H1 (cell line): ENCODE measurements at regions not wholly inside any gene's neighbourhood (a gene's known extent, or its start where the extent isn't known, plus 50 kb on each side); places are given as distances from the start of the nearest gene placed in this dataset.

ENCODE experiments used
- CTCF ChIA-PET: fragments of 300-600 bp; sonication (Branson Sonifier 250); formaldehyde crosslinking; loops from one replicate; lab custom pipeline; 2021; ENCODE audit not compliant: partially characterized antibody; lab: Charles Lee
- POLR2A ChIA-PET: fragments of 300-600 bp; sonication (Branson Sonifier 250); formaldehyde crosslinking; loops from one replicate; lab custom pipeline; 2021; ENCODE audit warnings: inconsistent platforms; ENCODE audit not compliant: partially characterized antibody; lab: Charles Lee
- DNase-seq, 2 experiments: peaks; one replicate each; pipeline versions ENCODE4 v3.0.0 to v3.0.0-alpha.2; 2010 to 2022; ENCODE audit warnings: low spot score in 2 of 2, low read depth in 1 of 2, mixed read lengths in 1 of 2
- FAIRE-seq: peaks from 2 replicates; lab custom pipeline; 2011; peaks lifted over from hg19 to GRCh38; lab: Jason Lieb, UNC
- H2AFZ ChIP-seq: 2 replicates; pipeline ENCODE4 v1.8.1; 2012; ENCODE audit warnings: low read length, inconsistent platforms
- H2AK5ac ChIP-seq: 2 replicates; pipeline ENCODE4 v1.6.1; 2013; ENCODE audit warnings: low read depth, low read length
- H2BK120ac ChIP-seq: replicated peaks from 2 replicates; pipeline ENCODE3; 2013; ENCODE audit warnings: low read depth, low read length, inconsistent platforms
- H2BK12ac ChIP-seq: 2 replicates; pipeline ENCODE4 v1.6.1; 2013; ENCODE audit warnings: low read depth, low read length
- H2BK15ac ChIP-seq: 2 replicates; pipeline ENCODE4 v1.6.1; 2013; ENCODE audit warnings: low read length
- H2BK20ac ChIP-seq: 2 replicates; pipeline ENCODE4 v1.6.1; 2013; ENCODE audit warnings: low read length
- H2BK5ac ChIP-seq: 2 replicates; pipeline ENCODE4 v1.6.1; 2013; ENCODE audit warnings: low read depth, low read length
- H3K14ac ChIP-seq: 2 replicates; pipeline ENCODE4 v1.6.1; 2013; ENCODE audit warnings: inconsistent platforms; ENCODE audit not compliant: insufficient read length
- H3K18ac ChIP-seq: 2 replicates; pipeline ENCODE4 v1.6.1; 2013; ENCODE audit warnings: low read length; ENCODE audit errors: extremely low read depth
- H3K23ac ChIP-seq: 2 replicates; pipeline ENCODE4 v1.6.1; 2013; ENCODE audit warnings: inconsistent platforms; ENCODE audit not compliant: insufficient read length
- H3K23me2 ChIP-seq: 2 replicates; pipeline ENCODE4 v1.6.1; 2013; ENCODE audit warnings: low read depth, low read length
- H3K27ac ChIP-seq: 2 replicates; pipeline ENCODE4 v1.6.1; 2011; ENCODE audit warnings: low read depth, low read length, inconsistent platforms
- H3K27me3 ChIP-seq, 4 experiments: replicated peaks in 1 of 4; 1 replicate in 1 of 4; 2 replicates in 3 of 4; pipeline versions ENCODE4 v1.6.1 to v1.8.1; 2011 to 2013; ENCODE audit warnings: low read length in 3 of 4, mild to moderate bottlenecking in 3 of 4, inconsistent platforms in 2 of 4, mixed read lengths in 2 of 4, moderate library complexity in 1 of 4; ENCODE audit not compliant: control insufficient read depth in 3 of 4, insufficient read depth in 3 of 4; ENCODE audit errors: extremely low read depth in 1 of 4
- H3K36me3 ChIP-seq, 4 experiments: 2 replicates each; pipeline versions ENCODE4 v1.6.1 to v1.8.1; 2011 to 2013; ENCODE audit warnings: mild to moderate bottlenecking in 4 of 4, low read length in 3 of 4, moderate library complexity in 2 of 4, control low read depth in 1 of 4, inconsistent platforms in 1 of 4; ENCODE audit not compliant: insufficient read depth in 4 of 4, control insufficient read depth in 2 of 4
- H3K4ac ChIP-seq: replicated peaks from 2 replicates; pipeline ENCODE3; 2013; ENCODE audit warnings: low read length, low read depth, mixed read lengths, inconsistent platforms; ENCODE audit not compliant: insufficient read length
- H3K4me1 ChIP-seq, 4 experiments: replicated peaks in 1 of 4; 1 replicate in 1 of 4; 2 replicates in 3 of 4; pipeline versions ENCODE4 v1.6.1 to v1.8.1; 2011 to 2013; ENCODE audit warnings: low read length in 3 of 4, inconsistent platforms in 2 of 4, mixed read lengths in 1 of 4; ENCODE audit not compliant: insufficient read depth in 4 of 4, control insufficient read depth in 3 of 4
- H3K4me2 ChIP-seq, 2 experiments: 2 replicates each; pipeline versions ENCODE4 v1.6.1 to v1.8.1; 2011 to 2013; ENCODE audit warnings: low read depth in 2 of 2, low read length in 2 of 2, control low read depth in 1 of 2, inconsistent platforms in 1 of 2, mild to moderate bottlenecking in 1 of 2; ENCODE audit not compliant: insufficient read depth in 1 of 2
- H3K4me3 ChIP-seq, 4 experiments: fragments of 200-600, 300-600 bp in 1 of 4; sonication (generic), shearing (Covaris generic), sonication (Bioruptor Twin) in 1 of 4; 2 replicates each; pipeline versions ENCODE4 v1.5.1 to v1.8.1; 2011 to 2016; ENCODE audit warnings: low read length in 4 of 4, low read depth in 3 of 4, control low read depth in 2 of 4, inconsistent platforms in 2 of 4, mild to moderate bottlenecking in 2 of 4, mixed read lengths in 1 of 4, moderate library complexity in 1 of 4; ENCODE audit not compliant: insufficient read depth in 2 of 4; ENCODE audit errors: extremely low read depth in 1 of 4
- H3K56ac ChIP-seq: replicated peaks from 2 replicates; pipeline ENCODE3; 2013; ENCODE audit warnings: low read depth, mild to moderate bottlenecking, mixed read lengths, low read length, inconsistent platforms; ENCODE audit not compliant: insufficient read length
- H3K79me1 ChIP-seq: 2 replicates; pipeline ENCODE4 v1.6.1; 2013; ENCODE audit warnings: low read depth, low read length, control low read depth
- H3K79me2 ChIP-seq, 2 experiments: 2 replicates each; pipeline versions ENCODE4 v1.6.1 to v1.8.1; 2012 to 2013; ENCODE audit warnings: low read length in 2 of 2, mild to moderate bottlenecking in 2 of 2, inconsistent platforms in 1 of 2; ENCODE audit not compliant: insufficient read depth in 2 of 2, control insufficient read depth in 1 of 2
- H3K9ac ChIP-seq, 4 experiments: replicated peaks in 1 of 4; 1 replicate in 1 of 4; 2 replicates in 3 of 4; pipeline versions ENCODE4 v1.6.1 to v1.8.1; 2011 to 2013; ENCODE audit warnings: low read depth in 3 of 4, low read length in 3 of 4, control low read depth in 2 of 4, mild to moderate bottlenecking in 2 of 4, moderate library complexity in 2 of 4, inconsistent platforms in 1 of 4; ENCODE audit errors: extremely low read depth in 1 of 4
- H3K9me3 ChIP-seq, 2 experiments: 2 replicates each; pipeline versions ENCODE4 v1.6.1 to v1.8.1; 2012 to 2013; ENCODE audit warnings: mild to moderate bottlenecking in 2 of 2, moderate library complexity in 2 of 2, control low read depth in 1 of 2, inconsistent platforms in 1 of 2, low read depth in 1 of 2, low read length in 1 of 2, mixed read lengths in 1 of 2; ENCODE audit not compliant: insufficient read depth in 2 of 2
- H4K20me1 ChIP-seq, 2 experiments: replicated peaks in 1 of 2; 2 replicates each; pipeline versions ENCODE3 to v1.8.1; 2011 to 2013; ENCODE audit warnings: inconsistent platforms in 2 of 2, low read length in 2 of 2, mild to moderate bottlenecking in 1 of 2; ENCODE audit not compliant: insufficient read depth in 2 of 2, control insufficient read depth in 1 of 2
- H4K5ac ChIP-seq: 2 replicates; pipeline ENCODE4 v1.6.1; 2013; ENCODE audit warnings: low read length, low read depth, mixed read lengths, inconsistent platforms; ENCODE audit not compliant: insufficient read length
- H4K8ac ChIP-seq: 2 replicates; pipeline ENCODE4 v1.8.0; 2013; ENCODE audit warnings: mild to moderate bottlenecking, moderate library complexity, low read length, inconsistent platforms; ENCODE audit not compliant: insufficient read depth; ENCODE audit errors: extremely low read depth
- H4K91ac ChIP-seq: replicated peaks from 2 replicates; pipeline ENCODE3; 2013; ENCODE audit warnings: low read length, mixed read lengths, inconsistent platforms; ENCODE audit not compliant: insufficient read length
- BACH1 ChIP-seq: IDR thresholded peaks from 2 replicates; pipeline ENCODE4 v1.6.1; 2012; ENCODE audit warnings: low read length, improper control_type of control experiment
- BRCA1 ChIP-seq: IDR thresholded peaks from 2 replicates; pipeline ENCODE4 v1.6.1; 2012; ENCODE audit warnings: low read depth, low read length, improper control_type of control experiment
- CBX5 ChIP-seq: fragments of 300-800, 300-1000 bp; sonication (generic); IDR thresholded peaks from 2 replicates; pipeline ENCODE4 v1.7.1; 2016; ENCODE audit warnings: antibody characterized with exemption, low read length, low read depth
- EP300 ChIP-seq, 2 experiments: IDR thresholded peaks; 1 replicate in 1 of 2; 2 replicates in 1 of 2; pipeline ENCODE4 v1.6.1; 2011 to 2012; ENCODE audit warnings: low read depth in 2 of 2, low read length in 2 of 2, mild to moderate bottlenecking in 2 of 2, borderline replicate concordance in 1 of 2, inconsistent platforms in 1 of 2, moderate library complexity in 1 of 2
- EZH2 ChIP-seq: fragments of 200-600 bp; sonication (generic); IDR thresholded peaks from 2 replicates; pipeline ENCODE4 v1.7.1; 2012; ENCODE audit warnings: low read depth, mild to moderate bottlenecking, moderate library complexity, low read length, inconsistent platforms; ENCODE audit not compliant: severe bottlenecking
- POLR2A ChIP-seq, 2 experiments: IDR thresholded peaks; 1 replicate in 1 of 2; 2 replicates in 1 of 2; pipeline ENCODE4 v1.6.1; 2011; ENCODE audit warnings: low read depth in 2 of 2, low read length in 2 of 2, mild to moderate bottlenecking in 2 of 2; ENCODE audit errors: control extremely low read depth in 1 of 2
- SRF ChIP-seq: IDR thresholded peaks from 2 replicates; pipeline ENCODE4 v1.6.1; 2011; ENCODE audit warnings: mild to moderate bottlenecking, low read depth, low read length, moderate library complexity
- WGBS, 2 experiments: shearing (Covaris generic) in 1 of 2; methylation state at CpG; one replicate each; pipeline versions ENCODE4 v1.1.6 to v1.1.7; 2013 to 2015; ENCODE audit warnings: low lambda C conversion rate in 2 of 2, mixed read lengths in 2 of 2, inconsistent platforms in 1 of 2, low coverage in 1 of 2, missing lambda C conversion rate in 1 of 2; ENCODE audit not compliant: insufficient replicate concordance in 2 of 2, insufficient coverage in 1 of 2, insufficient read length in 1 of 2; ENCODE audit errors: extremely low coverage in 1 of 2, missing lambda C conversion rate in 1 of 2; 5-methylcytosine and 5-hydroxymethylcytosine counted together
- TF ChIP-seq, protein P1 (sequence below): IDR thresholded peaks from 2 replicates; pipeline ENCODE4 v1.6.1; 2011; ENCODE audit warnings: low read depth, mild to moderate bottlenecking, low read length; ENCODE audit not compliant: insufficient read depth

DNA sequence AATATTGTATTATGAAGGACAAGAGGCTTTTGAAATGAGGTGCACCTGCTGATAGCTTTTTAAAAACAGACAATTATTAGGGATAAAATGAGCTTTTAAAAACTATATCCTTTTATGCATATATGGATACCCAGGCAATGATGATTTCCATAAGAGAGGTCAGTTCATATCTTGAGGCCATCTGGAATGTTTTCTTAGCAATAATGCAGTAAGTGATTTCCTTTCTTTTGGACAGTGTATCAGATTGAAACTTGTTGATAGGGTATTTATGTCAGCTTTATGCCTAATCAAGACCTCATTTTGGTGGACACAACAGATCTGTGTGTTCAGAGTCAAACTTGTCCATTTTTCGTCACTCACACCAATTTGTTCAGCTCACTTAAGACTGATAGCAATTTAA, 413.5 kb upstream of the WWC1 start:
- Histone ChIP-seq H2BK20ac (no peak overlapping the region), H2BK15ac (no peak overlapping the region), H3K4me2 (no peak overlapping the region), H3K36me3 (no peaks in the 10 kb centered on the region), H3K4me3 (no peak overlapping the region), H3K18ac (no peak overlapping the region), H3K14ac (no peak overlapping the region), H3K27ac (no peak overlapping the region), H2AK5ac (no peak overlapping the region), H4K8ac (no peak overlapping the region), H3K4ac (no peak overlapping the region), H2BK12ac (no peak overlapping the region), H3K9me3 (no peaks in the 10 kb centered on the region), H4K20me1 (no peaks in the 10 kb centered on the region), H3K56ac (no peak overlapping the region), H4K5ac (no peak overlapping the region), H3K4me1 (no peaks in the 10 kb centered on the region), H2AFZ (no peak overlapping the region), H4K91ac (no peak overlapping the region), H2BK120ac (no peak overlapping the region), H3K23ac (no peak overlapping the region), H3K9ac (no peak overlapping the region), H3K23me2 (no peaks in the 10 kb centered on the region), H2BK5ac (no peak overlapping the region), H3K27me3 (no peaks in the 10 kb centered on the region), H3K79me2 (no peaks in the 10 kb centered on the region), H3K79me1 (no peaks in the 10 kb centered on the region)
- ChIA-PET CTCF (interaction anchor here (1.0 to 1.5 kb wide), 4 partner anchors 8 to 125 kb away, joined by 3 to 5 read pairs (median 4); no protein-coding TSS in a partner anchor), POLR2A (interaction anchor here (1.8 kb wide), 1 partner anchor 21 kb away, joined by 4 read pairs; no protein-coding TSS in a partner anchor)
- WGBS, 2 experiments, result 94% methylated on average over 1 of the region's 1 CpG; no CpG with 5 or more reads in 1 of the 2 experiments
- no peak for FAIRE-seq
- DNase-seq, result no peak
- TF ChIP-seq EZH2 (no peak), BRCA1 (no peak), CBX5 (no peak), BACH1 (no peak), EP300 (IDR thresholded peaks at IDR 0.05; ENCODE audit: borderline replicate concordance in 1 of 2, low read depth in 2 of 2, low read length in 2 of 2) (no peak), POLR2A (IDR thresholded peaks at IDR 0.05; ENCODE audit: control extremely low read depth in 1 of 2, low read depth in 2 of 2, low read length in 2 of 2) (no peak), SRF (no peak)
- TF ChIP-seq, protein P1, sequence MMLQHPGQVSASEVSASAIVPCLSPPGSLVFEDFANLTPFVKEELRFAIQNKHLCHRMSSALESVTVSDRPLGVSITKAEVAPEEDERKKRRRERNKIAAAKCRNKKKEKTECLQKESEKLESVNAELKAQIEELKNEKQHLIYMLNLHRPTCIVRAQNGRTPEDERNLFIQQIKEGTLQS, result no peak
